ENCODE measurements at regions not wholly inside any gene's neighbourhood (a gene's known extent, or its start where the extent isn't known, plus 50 kb on each side); places are given as distances from the start of the nearest gene placed in this dataset.

- SMC1A ChIA-PET (ENCODE audit: uncharacterized antibody, unreplicated experiment), result interaction anchor here (0.9 to 1.4 kb wide), 3 partner anchors 10 to 429 kb away, joined by 3 to 4 read pairs (median 3); no protein-coding TSS in a partner anchor
- CTCF ChIA-PET, result interaction anchor here (0.7 to 1.5 kb wide), 3 partner anchors 9 to 204 kb away, joined by 3 to 4 read pairs (median 3); no protein-coding TSS in a partner anchor
- in situ Hi-C loops (cut with MboI), result no loop called here
- H3K4me1 ChIP-seq (ENCODE audit: control insufficient read depth, insufficient read depth, low read length), result no peaks in the 10 kb centered on the region
- WGBS (ENCODE audit: insufficient coverage, insufficient replicate concordance, low lambda C conversion rate, missing lambda C conversion rate), result 0% methylated on average over 1 of the region's 1 CpG
- no peak for DNase-seq (ENCODE audit: low read depth, low spot score)
- RAD21 ChIA-PET (ENCODE audit: unreplicated experiment), result interaction anchor here (1.0 kb wide), 1 partner anchor 413 kb away, joined by 3 read pairs; no protein-coding TSS in a partner anchor
- H2AFZ ChIP-seq (ENCODE audit: control insufficient read depth, low read depth, low read length), result no peak overlapping the region
- H3K4me2 ChIP-seq (ENCODE audit: control insufficient read depth, insufficient read depth), result no peak overlapping the region
- H3K4me3 ChIP-seq, result no peak overlapping the region
- H4K20me1 ChIP-seq (ENCODE audit: control insufficient read depth, insufficient read depth), result no peaks in the 10 kb centered on the region
- H3K9me3 ChIP-seq (replicated peaks; ENCODE audit: control insufficient read depth, insufficient read depth, low read length), result no peaks in the 10 kb centered on the region
- no peak overlapping the region for H3K27ac ChIP-seq (ENCODE audit: control insufficient read depth, insufficient read depth)
- H3K79me2 ChIP-seq (ENCODE audit: control insufficient read depth, insufficient read depth, low read length), result no peaks in the 10 kb centered on the region
- no peak for ATAC-seq
- BruUV-seq (replicated peaks), result no TSS peak
- no peak overlapping the region for H3K9ac ChIP-seq (ENCODE audit: control insufficient read depth, insufficient read depth, low read length)
- intact Hi-C loops (cut with micrococcal nuclease; ENCODE audit: unreplicated experiment), result no loop called here
- TF ChIP-seq SMAD1 (IDR thresholded peaks at IDR 0.05; ENCODE audit: low read depth, partially characterized antibody) (no peak), JUND (IDR thresholded peaks at IDR 0.05; ENCODE audit: low read depth, low read length) (no peak), ATF7 (IDR thresholded peaks at IDR 0.05; ENCODE audit: low read depth) (no peak), YY1 (IDR thresholded peaks at IDR 0.05; ENCODE audit: low read depth, low read length) (no peak), BACH1 (IDR thresholded peaks at IDR 0.05; ENCODE audit: borderline replicate concordance) (no peak), PAX5 (IDR thresholded peaks at IDR 0.05; ENCODE audit: borderline replicate concordance, low read depth, low read length) (no peak)
- FAIRE-seq, result no peak
- POLR2A ChIA-PET, result no interaction called here
- no peaks in the 10 kb centered on the region for H3K36me3 ChIP-seq (ENCODE audit: control insufficient read depth in 2 of 2, insufficient read depth in 2 of 2, low read length in 1 of 2)
- H3K27me3 ChIP-seq (replicated peaks in 1 of 2; ENCODE audit: control insufficient read depth in 2 of 2, insufficient read depth in 2 of 2, low read length in 1 of 2), result no peaks in the 10 kb centered on the region
These were observed 140.6 kb upstream of the SLITRK3 start for GRCh38 chr3:165336786-165337185.

Data from GM12878 (cell line).